HCT116 (cell line): ENCODE measurements at regions not wholly inside any gene's neighbourhood (a gene's known extent, or its start where the extent isn't known, plus 50 kb on each side); places are given as distances from the start of the nearest gene placed in this dataset.

ENCODE experiments used
- ATAC-seq: fragments of 200-7000 bp; cut with Tn5 transposase; 2 replicates; pipeline ENCODE4 v1.9.1; 2020; ENCODE audit warnings: mild to moderate bottlenecking, moderate library complexity
- BruUV-seq: library from RNA; stranded (reverse); fragments of 400-500 nt; replicated peaks from 2 replicates; lab custom pipeline; 2021; lab: Mats Ljungman, UMichigan
- CTCF ChIA-PET: fragments of 300-600 bp; sonication (Branson Sonifier 250); formaldehyde crosslinking; loops from one replicate; lab custom pipeline; 2021; ENCODE audit warnings: antibody characterized with exemption; lab: Charles Lee
- POLR2A ChIA-PET: fragments of 300-600, 350-600 bp; sonication (Branson Sonifier 250); formaldehyde crosslinking; loops from one replicate; lab custom pipeline; 2021; ENCODE audit warnings: antibody characterized with exemption; lab: Charles Lee
- RAD21 ChIA-PET, 2 experiments: fragments of 300-600 bp; sonication (Branson Sonifier 250); formaldehyde crosslinking; loops; one replicate each; lab custom pipeline; 2023; ENCODE audit warnings: low total read pairs in 2 of 2; ENCODE audit not compliant: uncharacterized antibody in 2 of 2, unreplicated experiment in 2 of 2, low non-redundant PET in 1 of 2; lab: Charles Lee
- DNase-seq: peaks from one replicate; pipeline ENCODE4 v3.0.0-alpha.2; 2010; ENCODE audit warnings: low read depth, low spot score
- H2AFZ ChIP-seq: fragments of 200-600 bp; shearing (Covaris generic), sonication (generic); 2 replicates; pipeline ENCODE4 v1.6.1; 2017; ENCODE audit warnings: low read depth, mixed run types, mixed read lengths, antibody characterized with exemption, low read length; ENCODE audit not compliant: poor library complexity, severe bottlenecking
- H3K27ac ChIP-seq: 2 replicates; pipeline ENCODE4 v1.5.1; 2012; ENCODE audit warnings: low read depth, low read length
- H3K27me3 ChIP-seq: fragments of 200-600 bp; sonication (generic); 2 replicates; pipeline ENCODE4 v1.6.1; 2016; ENCODE audit warnings: mixed run types, low read length, mixed read lengths; ENCODE audit not compliant: insufficient read depth
- H3K36me3 ChIP-seq, 2 experiments: fragments of 200-500 bp in 1 of 2; fragments of 200-600 bp in 1 of 2; sonication (Bioruptor generic) in 1 of 2; sonication (generic) in 1 of 2; 2 replicates each; pipeline versions ENCODE4 v1.5.1 to v1.6.1; 2014 to 2016; ENCODE audit warnings: low read length in 2 of 2, inconsistent platforms in 1 of 2, mixed read lengths in 1 of 2, mixed run types in 1 of 2; ENCODE audit not compliant: insufficient read depth in 2 of 2, control insufficient read depth in 1 of 2
- H3K4me1 ChIP-seq, 2 experiments: fragments of 200-600 bp in 1 of 2; sonication (generic) in 1 of 2; 2 replicates each; pipeline versions ENCODE4 v1.5.1 to v1.6.1; 2012 to 2017; ENCODE audit warnings: low read length in 2 of 2, inconsistent platforms in 1 of 2, mild to moderate bottlenecking in 1 of 2, mixed read lengths in 1 of 2, mixed run types in 1 of 2, moderate library complexity in 1 of 2; ENCODE audit not compliant: insufficient read depth in 2 of 2, control insufficient read depth in 1 of 2
- H3K4me2 ChIP-seq: fragments of 200-600 bp; sonication (generic); 2 replicates; pipeline ENCODE4 v1.6.1; 2017; ENCODE audit warnings: mixed run types, low read length, mixed read lengths
- H3K4me3 ChIP-seq, 2 experiments: fragments of 200-600 bp in 1 of 2; sonication (generic) in 1 of 2; replicated peaks in 1 of 2; 2 replicates each; pipeline ENCODE4 v1.5.1; 2011 to 2016; ENCODE audit warnings: low read length in 2 of 2, control low read depth in 1 of 2, low read depth in 1 of 2, mild to moderate bottlenecking in 1 of 2, mixed read lengths in 1 of 2, mixed run types in 1 of 2
- H3K79me2 ChIP-seq: fragments of 200-600 bp; sonication (generic); 2 replicates; pipeline ENCODE4 v1.6.1; 2017; ENCODE audit warnings: mild to moderate bottlenecking, mixed run types, low read length, moderate library complexity, mixed read lengths; ENCODE audit not compliant: insufficient read depth
- H3K9ac ChIP-seq: fragments of 200-600 bp; sonication (generic); 2 replicates; pipeline ENCODE4 v1.6.1; 2016; ENCODE audit warnings: low read length, mixed read lengths
- H3K9me2 ChIP-seq: fragments of 200-600 bp; sonication (generic), shearing (Covaris generic); 2 replicates; pipeline ENCODE4 v1.6.1; 2017; ENCODE audit warnings: mixed run types, mild to moderate bottlenecking, moderate library complexity; ENCODE audit not compliant: insufficient read depth
- H3K9me3 ChIP-seq, 2 experiments: fragments of 200-500 bp in 1 of 2; fragments of 200-600 bp in 1 of 2; sonication (Bioruptor generic) in 1 of 2; sonication (generic) in 1 of 2; 2 replicates each; pipeline ENCODE4 v1.6.1; 2014 to 2017; ENCODE audit warnings: low read length in 2 of 2, mixed read lengths in 2 of 2, inconsistent platforms in 1 of 2, low read depth in 1 of 2, mild to moderate bottlenecking in 1 of 2, mixed run types in 1 of 2, moderate library complexity in 1 of 2; ENCODE audit not compliant: control insufficient read depth in 1 of 2, insufficient read depth in 1 of 2
- H4K20me1 ChIP-seq: fragments of 200-600 bp; sonication (generic), shearing (Covaris generic); 2 replicates; pipeline ENCODE4 v1.6.1; 2017; ENCODE audit warnings: mixed run types, mild to moderate bottlenecking, moderate library complexity; ENCODE audit not compliant: insufficient read depth
- CBX3 ChIP-seq: IDR thresholded peaks from 2 replicates; pipeline ENCODE4 v1.6.1; 2012; ENCODE audit warnings: low read depth
- ELF1 ChIP-seq: IDR thresholded peaks from 2 replicates; pipeline ENCODE4 v1.6.1; 2012; ENCODE audit warnings: low read depth, borderline replicate concordance
- FOSL1 ChIP-seq: IDR thresholded peaks from 2 replicates; pipeline ENCODE4 v1.6.1; 2012; ENCODE audit warnings: low read depth
- JUND ChIP-seq: IDR thresholded peaks from 2 replicates; pipeline ENCODE4 v1.6.1; 2012
- MAX ChIP-seq: IDR thresholded peaks from 2 replicates; pipeline ENCODE4 v1.6.1; 2012
- POLR2A ChIP-seq: IDR thresholded peaks from 2 replicates; pipeline ENCODE4 v1.7.0; 2011; ENCODE audit warnings: borderline replicate concordance; ENCODE audit not compliant: insufficient read depth, insufficient read length; ENCODE audit errors: extremely low read depth
- POLR2AphosphoS5 ChIP-seq: IDR thresholded peaks from 2 replicates; pipeline ENCODE4 v1.6.1; 2011; ENCODE audit warnings: mild to moderate bottlenecking, low read depth, low read length, moderate library complexity
- RAD21 ChIP-seq: IDR thresholded peaks from 2 replicates; pipeline ENCODE4 v1.6.1; 2012; ENCODE audit warnings: low read depth, mild to moderate bottlenecking
- SP1 ChIP-seq: IDR thresholded peaks from 2 replicates; pipeline ENCODE4 v1.6.1; 2012; ENCODE audit warnings: low read depth
- SRF ChIP-seq: IDR thresholded peaks from 2 replicates; pipeline ENCODE4 v1.6.1; 2012; ENCODE audit warnings: low read depth
- YY1 ChIP-seq: IDR thresholded peaks from 2 replicates; pipeline ENCODE4 v1.6.1; 2011; ENCODE audit warnings: low read length, low read depth, moderate library complexity, mild to moderate bottlenecking; ENCODE audit not compliant: insufficient replicate concordance; ENCODE audit errors: extremely low read depth
- ZFX ChIP-seq: fragments of 450-650 bp; IDR thresholded peaks from 2 replicates; pipeline ENCODE4 v1.6.1; 2017
- intact Hi-C: fragments of 100-400 bp; cut with micrococcal nuclease; formaldehyde crosslinking; loops from 2 replicates; pipeline ENCODE4 v1.10.0; 2022
- TF ChIP-seq, protein P1 (sequence below), 3 experiments: fragments of 200-600 bp in 1 of 3; sonication (generic) in 1 of 3; IDR thresholded peaks in 2 of 3; conservative IDR thresholded peaks in 1 of 3; 2 replicates each; pipeline ENCODE4 v1.5.1; 2012 to 2017; ENCODE audit warnings: low read depth in 2 of 3, low read length in 2 of 3, antibody characterized with exemption in 1 of 3, borderline replicate concordance in 1 of 3, control low read depth in 1 of 3, mild to moderate bottlenecking in 1 of 3, mixed read lengths in 1 of 3, mixed run types in 1 of 3, moderate library complexity in 1 of 3; ENCODE audit not compliant: insufficient read depth in 1 of 3
- TF ChIP-seq, protein P2 (sequence below): IDR thresholded peaks from 2 replicates; pipeline ENCODE4 v1.6.1; 2012; ENCODE audit warnings: low read depth

DNA sequence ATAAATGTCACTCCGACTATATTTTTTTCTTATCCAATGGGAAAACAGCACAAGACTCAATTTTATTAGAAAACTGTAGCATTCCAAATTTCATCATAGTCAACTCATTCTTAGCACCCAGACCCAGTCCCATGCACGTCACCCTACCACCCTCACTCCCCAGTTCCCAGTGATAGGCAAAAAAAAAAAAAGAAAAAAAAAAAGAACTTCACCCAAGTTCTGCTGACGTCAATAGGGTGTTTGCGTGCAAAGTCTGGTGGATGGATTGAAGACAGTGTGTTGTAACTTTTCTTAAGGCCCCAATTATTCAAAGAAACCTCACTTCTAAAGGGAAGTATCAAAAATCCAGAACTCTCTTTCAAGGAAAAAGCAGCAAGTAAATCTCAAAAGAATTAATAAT lies 213.9 kb upstream of the PRDM1 start:
- no peak overlapping the region for H2AFZ ChIP-seq
- H3K9me3 ChIP-seq: no peaks in the 10 kb centered on the region
- no peaks in the 10 kb centered on the region for H3K36me3 ChIP-seq
- ChIA-PET CTCF (no interaction called here), POLR2A (no interaction called here), RAD21 (no interaction called here)
- no peak overlapping the region for H3K9ac ChIP-seq
- H3K9me2 ChIP-seq: no peaks in the 10 kb centered on the region
- DNase-seq (no peak), ATAC-seq (no peak)
- intact Hi-C loops: no loop called here
- H3K4me3 ChIP-seq: no peak overlapping the region
- H3K27ac ChIP-seq: no peak overlapping the region
- BruUV-seq: no TSS peak
- H3K27me3 ChIP-seq: no peaks in the 10 kb centered on the region
- no peaks in the 10 kb centered on the region for H3K79me2 ChIP-seq
- no peaks in the 10 kb centered on the region for H4K20me1 ChIP-seq
- TF ChIP-seq, protein P1, sequence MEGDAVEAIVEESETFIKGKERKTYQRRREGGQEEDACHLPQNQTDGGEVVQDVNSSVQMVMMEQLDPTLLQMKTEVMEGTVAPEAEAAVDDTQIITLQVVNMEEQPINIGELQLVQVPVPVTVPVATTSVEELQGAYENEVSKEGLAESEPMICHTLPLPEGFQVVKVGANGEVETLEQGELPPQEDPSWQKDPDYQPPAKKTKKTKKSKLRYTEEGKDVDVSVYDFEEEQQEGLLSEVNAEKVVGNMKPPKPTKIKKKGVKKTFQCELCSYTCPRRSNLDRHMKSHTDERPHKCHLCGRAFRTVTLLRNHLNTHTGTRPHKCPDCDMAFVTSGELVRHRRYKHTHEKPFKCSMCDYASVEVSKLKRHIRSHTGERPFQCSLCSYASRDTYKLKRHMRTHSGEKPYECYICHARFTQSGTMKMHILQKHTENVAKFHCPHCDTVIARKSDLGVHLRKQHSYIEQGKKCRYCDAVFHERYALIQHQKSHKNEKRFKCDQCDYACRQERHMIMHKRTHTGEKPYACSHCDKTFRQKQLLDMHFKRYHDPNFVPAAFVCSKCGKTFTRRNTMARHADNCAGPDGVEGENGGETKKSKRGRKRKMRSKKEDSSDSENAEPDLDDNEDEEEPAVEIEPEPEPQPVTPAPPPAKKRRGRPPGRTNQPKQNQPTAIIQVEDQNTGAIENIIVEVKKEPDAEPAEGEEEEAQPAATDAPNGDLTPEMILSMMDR (IDR thresholded peaks at IDR 0.05 in 2 of 3, conservative IDR thresholded peaks at IDR 0.05 in 1 of 3; ENCODE audit: borderline replicate concordance in 1 of 3, insufficient read depth in 1 of 3, low read depth in 2 of 3, low read length in 2 of 3): no peak
- no peak for TF ChIP-seq POLR2AphosphoS5
- no peak for TF ChIP-seq CBX3
- no peaks in the 10 kb centered on the region for H3K4me1 ChIP-seq
- no peak overlapping the region for H3K4me2 ChIP-seq

DNA sequence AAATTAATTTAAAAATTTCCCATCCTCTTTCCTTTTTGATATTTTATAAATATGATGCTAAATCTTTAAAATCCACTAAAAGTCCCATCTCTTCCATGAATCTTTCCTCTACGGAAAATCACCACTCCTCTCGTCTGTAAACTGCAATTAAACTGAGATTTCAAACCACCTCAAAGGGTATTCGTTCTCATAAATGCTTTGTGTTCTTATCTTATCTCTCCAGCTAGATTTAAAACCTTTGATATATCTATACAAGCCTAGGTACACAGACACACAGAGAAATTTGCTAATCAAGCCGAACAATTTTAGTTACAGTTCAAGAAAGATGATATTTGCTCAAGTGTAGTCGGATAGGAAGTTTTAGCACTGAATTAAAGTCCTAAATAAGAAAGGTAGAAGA lies 214.6 kb upstream of the PRDM1 start:
- CTCF ChIA-PET: no interaction called here
- intact Hi-C loops: no loop called here
- TF ChIP-seq RAD21: no peak
- no peak for TF ChIP-seq MAX
- TF ChIP-seq ELF1: no peak
- no peak for TF ChIP-seq YY1
- TF ChIP-seq, protein P2, sequence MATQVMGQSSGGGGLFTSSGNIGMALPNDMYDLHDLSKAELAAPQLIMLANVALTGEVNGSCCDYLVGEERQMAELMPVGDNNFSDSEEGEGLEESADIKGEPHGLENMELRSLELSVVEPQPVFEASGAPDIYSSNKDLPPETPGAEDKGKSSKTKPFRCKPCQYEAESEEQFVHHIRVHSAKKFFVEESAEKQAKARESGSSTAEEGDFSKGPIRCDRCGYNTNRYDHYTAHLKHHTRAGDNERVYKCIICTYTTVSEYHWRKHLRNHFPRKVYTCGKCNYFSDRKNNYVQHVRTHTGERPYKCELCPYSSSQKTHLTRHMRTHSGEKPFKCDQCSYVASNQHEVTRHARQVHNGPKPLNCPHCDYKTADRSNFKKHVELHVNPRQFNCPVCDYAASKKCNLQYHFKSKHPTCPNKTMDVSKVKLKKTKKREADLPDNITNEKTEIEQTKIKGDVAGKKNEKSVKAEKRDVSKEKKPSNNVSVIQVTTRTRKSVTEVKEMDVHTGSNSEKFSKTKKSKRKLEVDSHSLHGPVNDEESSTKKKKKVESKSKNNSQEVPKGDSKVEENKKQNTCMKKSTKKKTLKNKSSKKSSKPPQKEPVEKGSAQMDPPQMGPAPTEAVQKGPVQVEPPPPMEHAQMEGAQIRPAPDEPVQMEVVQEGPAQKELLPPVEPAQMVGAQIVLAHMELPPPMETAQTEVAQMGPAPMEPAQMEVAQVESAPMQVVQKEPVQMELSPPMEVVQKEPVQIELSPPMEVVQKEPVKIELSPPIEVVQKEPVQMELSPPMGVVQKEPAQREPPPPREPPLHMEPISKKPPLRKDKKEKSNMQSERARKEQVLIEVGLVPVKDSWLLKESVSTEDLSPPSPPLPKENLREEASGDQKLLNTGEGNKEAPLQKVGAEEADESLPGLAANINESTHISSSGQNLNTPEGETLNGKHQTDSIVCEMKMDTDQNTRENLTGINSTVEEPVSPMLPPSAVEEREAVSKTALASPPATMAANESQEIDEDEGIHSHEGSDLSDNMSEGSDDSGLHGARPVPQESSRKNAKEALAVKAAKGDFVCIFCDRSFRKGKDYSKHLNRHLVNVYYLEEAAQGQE: no peak
- TF ChIP-seq FOSL1: no peak
- TF ChIP-seq SP1: no peak
- no peak for TF ChIP-seq CBX3
- no peak for TF ChIP-seq JUND
- TF ChIP-seq SRF: no peak
- TF ChIP-seq POLR2A: no peak
- TF ChIP-seq ZFX: no peak
- TF ChIP-seq, protein P1 (IDR thresholded peaks at IDR 0.05 in 2 of 3, conservative IDR thresholded peaks at IDR 0.05 in 1 of 3; ENCODE audit: borderline replicate concordance in 1 of 3, insufficient read depth in 1 of 3, low read depth in 2 of 3, low read length in 2 of 3): no peak

More for the DNA sequence above, 214.6 kb upstream of the PRDM1 start:
- RAD21 ChIA-PET: no interaction called here
- no peaks in the 10 kb centered on the region for H3K79me2 ChIP-seq
- DNase-seq (no peak), ATAC-seq (no peak)
- H4K20me1 ChIP-seq: no peaks in the 10 kb centered on the region
- H3K4me1 ChIP-seq: no peaks in the 10 kb centered on the region
- H3K9me3 ChIP-seq: no peaks in the 10 kb centered on the region
- BruUV-seq: no TSS peak
- no peaks in the 10 kb centered on the region for H3K27me3 ChIP-seq
- H3K4me2 ChIP-seq: no peak overlapping the region
- POLR2A ChIA-PET: no interaction called here
- H3K36me3 ChIP-seq: no peaks in the 10 kb centered on the region
- no peak overlapping the region for H3K27ac ChIP-seq
- no peaks in the 10 kb centered on the region for H3K9me2 ChIP-seq
- no peak overlapping the region for H2AFZ ChIP-seq
- H3K4me3 ChIP-seq: no peak overlapping the region
- H3K9ac ChIP-seq: no peak overlapping the region
